ENCODE measurements at regions not wholly inside any gene's neighbourhood (a gene's known extent, or its start where the extent isn't known, plus 50 kb on each side); places are given as distances from the start of the nearest gene placed in this dataset.

GRCh38 chr9:82539856-82540579 is 522.9 kb downstream of the RASEF start:
- TF ChIP-seq, protein P1, sequence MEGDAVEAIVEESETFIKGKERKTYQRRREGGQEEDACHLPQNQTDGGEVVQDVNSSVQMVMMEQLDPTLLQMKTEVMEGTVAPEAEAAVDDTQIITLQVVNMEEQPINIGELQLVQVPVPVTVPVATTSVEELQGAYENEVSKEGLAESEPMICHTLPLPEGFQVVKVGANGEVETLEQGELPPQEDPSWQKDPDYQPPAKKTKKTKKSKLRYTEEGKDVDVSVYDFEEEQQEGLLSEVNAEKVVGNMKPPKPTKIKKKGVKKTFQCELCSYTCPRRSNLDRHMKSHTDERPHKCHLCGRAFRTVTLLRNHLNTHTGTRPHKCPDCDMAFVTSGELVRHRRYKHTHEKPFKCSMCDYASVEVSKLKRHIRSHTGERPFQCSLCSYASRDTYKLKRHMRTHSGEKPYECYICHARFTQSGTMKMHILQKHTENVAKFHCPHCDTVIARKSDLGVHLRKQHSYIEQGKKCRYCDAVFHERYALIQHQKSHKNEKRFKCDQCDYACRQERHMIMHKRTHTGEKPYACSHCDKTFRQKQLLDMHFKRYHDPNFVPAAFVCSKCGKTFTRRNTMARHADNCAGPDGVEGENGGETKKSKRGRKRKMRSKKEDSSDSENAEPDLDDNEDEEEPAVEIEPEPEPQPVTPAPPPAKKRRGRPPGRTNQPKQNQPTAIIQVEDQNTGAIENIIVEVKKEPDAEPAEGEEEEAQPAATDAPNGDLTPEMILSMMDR (IDR thresholded peaks at IDR 0.05) = no peak
- no peak for TF ChIP-seq POLR2A (IDR thresholded peaks at IDR 0.05)

Data from esophagus squamous epithelium (tissue), 4 donors.